ENCODE measurements at regions not wholly inside any gene's neighbourhood (a gene's known extent, or its start where the extent isn't known, plus 50 kb on each side); places are given as distances from the start of the nearest gene placed in this dataset.

DNA sequence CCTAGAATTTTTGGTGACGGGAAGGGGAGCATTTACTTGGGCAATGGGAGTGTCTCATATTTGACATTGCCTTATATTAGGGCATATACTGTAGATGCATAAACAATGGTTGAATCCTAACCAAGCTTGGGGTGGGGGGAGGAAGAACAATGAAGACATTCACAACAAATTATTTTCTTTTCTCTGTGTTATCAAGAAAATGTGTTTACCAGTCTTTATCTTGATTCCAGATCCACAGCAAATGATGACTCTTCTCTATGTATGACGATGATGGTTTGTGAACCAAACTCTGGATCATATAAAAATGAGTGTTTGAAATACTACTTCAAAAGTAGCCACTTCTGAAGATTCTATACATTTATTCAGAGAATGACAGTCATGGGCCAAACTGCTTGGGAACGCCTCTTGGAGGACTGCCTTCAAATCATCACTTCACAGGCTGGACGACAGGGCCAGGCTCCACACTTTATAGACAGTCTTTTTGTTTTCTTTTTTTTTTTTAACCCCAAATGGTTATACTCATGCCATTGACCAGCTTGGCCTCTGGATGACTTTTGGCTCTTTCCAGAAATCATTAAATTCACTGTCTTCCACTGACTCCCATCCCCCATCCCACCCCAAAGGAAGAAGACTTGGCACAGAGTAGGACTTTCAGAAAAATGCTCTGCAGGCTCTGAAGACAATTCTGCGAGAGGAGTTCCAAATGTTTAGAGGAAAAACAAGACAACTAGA is 123.8 kb upstream of the LIFR start:
- no peak overlapping the region for H3K4me2 ChIP-seq (ENCODE audit: low read length)
- H4K20me1 ChIP-seq (ENCODE audit: insufficient read depth, low read length) = no peaks in the 10 kb centered on the region
- H3K27me3 ChIP-seq (ENCODE audit: insufficient read depth, low read length) = no peaks in the 10 kb centered on the region
- H3K27ac Mint-ChIP-seq (ENCODE audit: unreplicated experiment) = no peak overlapping the region
- no peak overlapping the region for H3K9ac ChIP-seq (ENCODE audit: low read length)
- no peaks in the 10 kb centered on the region for H3K27me3 Mint-ChIP-seq (ENCODE audit: low read depth, unreplicated experiment)
- TF ChIP-seq EZH2 (IDR thresholded peaks at IDR 0.05; ENCODE audit: insufficient read depth, low read length) = no peak
- TF ChIP-seq, protein P1, sequence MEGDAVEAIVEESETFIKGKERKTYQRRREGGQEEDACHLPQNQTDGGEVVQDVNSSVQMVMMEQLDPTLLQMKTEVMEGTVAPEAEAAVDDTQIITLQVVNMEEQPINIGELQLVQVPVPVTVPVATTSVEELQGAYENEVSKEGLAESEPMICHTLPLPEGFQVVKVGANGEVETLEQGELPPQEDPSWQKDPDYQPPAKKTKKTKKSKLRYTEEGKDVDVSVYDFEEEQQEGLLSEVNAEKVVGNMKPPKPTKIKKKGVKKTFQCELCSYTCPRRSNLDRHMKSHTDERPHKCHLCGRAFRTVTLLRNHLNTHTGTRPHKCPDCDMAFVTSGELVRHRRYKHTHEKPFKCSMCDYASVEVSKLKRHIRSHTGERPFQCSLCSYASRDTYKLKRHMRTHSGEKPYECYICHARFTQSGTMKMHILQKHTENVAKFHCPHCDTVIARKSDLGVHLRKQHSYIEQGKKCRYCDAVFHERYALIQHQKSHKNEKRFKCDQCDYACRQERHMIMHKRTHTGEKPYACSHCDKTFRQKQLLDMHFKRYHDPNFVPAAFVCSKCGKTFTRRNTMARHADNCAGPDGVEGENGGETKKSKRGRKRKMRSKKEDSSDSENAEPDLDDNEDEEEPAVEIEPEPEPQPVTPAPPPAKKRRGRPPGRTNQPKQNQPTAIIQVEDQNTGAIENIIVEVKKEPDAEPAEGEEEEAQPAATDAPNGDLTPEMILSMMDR (IDR thresholded peaks at IDR 0.05; ENCODE audit: insufficient read depth, low read depth, low read length) = no peak
- DNase-seq (ENCODE audit: low read depth) (no peak), FAIRE-seq (no peak)
- H3K9me3 Mint-ChIP-seq (ENCODE audit: unreplicated experiment) = no peaks in the 10 kb centered on the region
- no peaks in the 10 kb centered on the region for H3K4me1 ChIP-seq (ENCODE audit: insufficient read depth, low read length)
- H3K79me2 ChIP-seq (ENCODE audit: insufficient read depth, low read length) = no peaks in the 10 kb centered on the region
- no peak overlapping the region for H3K4me3 ChIP-seq (ENCODE audit: insufficient read depth, low read depth, low read length)
- H3K36me3 ChIP-seq (ENCODE audit: insufficient read depth, low read length) = no peaks in the 10 kb centered on the region
- no peaks in the 10 kb centered on the region for H3K4me1 Mint-ChIP-seq (ENCODE audit: low read depth, unreplicated experiment)
- H3K36me3 Mint-ChIP-seq (ENCODE audit: low read depth, unreplicated experiment) = no peaks in the 10 kb centered on the region
- no peak overlapping the region for H3K4me3 Mint-ChIP-seq (ENCODE audit: unreplicated experiment)
- H3K27ac ChIP-seq (ENCODE audit: low read depth, low read length) = no peak overlapping the region
- no peak overlapping the region for H2AFZ ChIP-seq (ENCODE audit: low read depth, low read length)
- H3K9me3 ChIP-seq (ENCODE audit: insufficient read depth, low read depth, low read length) = no peaks in the 10 kb centered on the region

DNA sequence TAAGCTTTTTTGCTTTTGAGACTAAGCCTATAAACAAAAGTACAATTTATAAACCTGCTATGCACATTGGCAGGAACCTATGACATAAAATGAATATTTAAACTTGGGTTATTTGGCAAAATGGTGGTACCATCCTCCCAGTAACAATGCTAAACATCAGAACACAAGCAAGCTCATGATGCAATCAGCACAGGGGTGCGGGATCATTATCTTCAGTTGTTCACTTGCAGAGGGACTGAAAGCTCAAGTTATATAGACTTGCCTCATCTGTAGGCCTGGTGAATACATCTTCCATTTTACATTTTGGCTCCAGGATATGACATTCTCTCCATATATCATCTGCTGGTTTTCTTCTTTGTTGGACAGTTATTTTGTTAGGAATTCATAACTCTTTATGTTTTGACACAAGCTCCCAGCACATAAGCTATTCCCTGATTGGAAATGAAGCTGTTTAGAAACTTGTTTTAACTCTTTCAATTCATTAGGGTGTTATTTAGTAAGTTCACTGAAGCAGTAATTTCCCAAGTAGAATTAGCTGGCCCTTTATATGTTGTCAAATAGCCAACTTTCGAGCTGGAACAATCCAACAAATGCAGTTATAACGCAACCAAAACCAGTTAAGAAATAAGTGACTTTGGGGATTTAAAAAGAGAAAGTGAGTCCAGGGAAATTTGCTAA is 124.7 kb upstream of the LIFR start:
- Histone ChIP-seq H2AFZ (ENCODE audit: low read depth, low read length) (no peak overlapping the region), H3K9ac (ENCODE audit: low read length) (no peak overlapping the region), H3K27me3 (ENCODE audit: insufficient read depth, low read length) (no peaks in the 10 kb centered on the region), H3K4me2 (ENCODE audit: low read length) (no peak overlapping the region), H3K36me3 (ENCODE audit: insufficient read depth, low read length) (no peaks in the 10 kb centered on the region), H3K9me3 (ENCODE audit: insufficient read depth, low read depth, low read length) (no peaks in the 10 kb centered on the region), H3K4me3 (ENCODE audit: insufficient read depth, low read depth, low read length) (no peak overlapping the region), H3K4me1 (ENCODE audit: insufficient read depth, low read length) (no peaks in the 10 kb centered on the region), H4K20me1 (ENCODE audit: insufficient read depth, low read length) (no peaks in the 10 kb centered on the region), H3K27ac (ENCODE audit: low read depth, low read length) (no peak overlapping the region), H3K79me2 (ENCODE audit: insufficient read depth, low read length) (no peaks in the 10 kb centered on the region)
- no peak overlapping the region for H3K27ac Mint-ChIP-seq (ENCODE audit: unreplicated experiment)
- DNase-seq (ENCODE audit: low read depth) (no peak), FAIRE-seq (no peak)
- no peaks in the 10 kb centered on the region for H3K27me3 Mint-ChIP-seq (ENCODE audit: low read depth, unreplicated experiment)
- TF ChIP-seq EZH2 (IDR thresholded peaks at IDR 0.05; ENCODE audit: insufficient read depth, low read length) = no peak
- TF ChIP-seq, protein P1 (IDR thresholded peaks at IDR 0.05; ENCODE audit: insufficient read depth, low read depth, low read length) = no peak
- H3K36me3 Mint-ChIP-seq (ENCODE audit: low read depth, unreplicated experiment) = no peaks in the 10 kb centered on the region
- H3K4me3 Mint-ChIP-seq (ENCODE audit: unreplicated experiment) = no peak overlapping the region
- no peaks in the 10 kb centered on the region for H3K9me3 Mint-ChIP-seq (ENCODE audit: unreplicated experiment)
- H3K4me1 Mint-ChIP-seq (ENCODE audit: low read depth, unreplicated experiment) = no peaks in the 10 kb centered on the region

DNA sequence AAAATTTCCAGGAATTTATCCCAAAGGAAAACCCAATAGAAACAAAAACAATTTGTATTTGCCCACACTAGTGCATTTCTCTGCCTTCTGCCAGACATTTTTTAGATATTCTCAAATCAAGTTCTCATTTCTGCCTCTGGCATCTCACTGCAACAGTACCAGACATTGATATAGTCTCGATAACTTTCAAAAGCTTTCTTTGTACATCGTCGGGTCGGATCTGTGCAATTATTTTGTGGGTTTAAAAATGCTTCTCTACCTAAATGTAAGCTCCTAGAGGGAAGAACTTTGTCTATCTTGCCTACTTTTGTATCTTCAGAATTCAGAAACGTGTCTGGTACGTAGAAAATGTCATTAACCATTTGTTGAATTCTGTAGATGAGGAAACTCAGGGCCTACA is 125.5 kb upstream of the LIFR start:
- no peak overlapping the region for H2AFZ ChIP-seq (ENCODE audit: low read depth, low read length)

More for the DNA sequence above, 125.5 kb upstream of the LIFR start:
- Mint-ChIP-seq H3K27ac (ENCODE audit: unreplicated experiment) (no peak overlapping the region), H3K9me3 (ENCODE audit: unreplicated experiment) (no peaks in the 10 kb centered on the region), H3K27me3 (ENCODE audit: low read depth, unreplicated experiment) (no peaks in the 10 kb centered on the region), H3K4me1 (ENCODE audit: low read depth, unreplicated experiment) (no peaks in the 10 kb centered on the region), H3K4me3 (ENCODE audit: unreplicated experiment) (no peak overlapping the region), H3K36me3 (ENCODE audit: low read depth, unreplicated experiment) (no peaks in the 10 kb centered on the region)
- no peaks in the 10 kb centered on the region for H3K36me3 ChIP-seq (ENCODE audit: insufficient read depth, low read length)
- no peaks in the 10 kb centered on the region for H3K27me3 ChIP-seq (ENCODE audit: insufficient read depth, low read length)
- H3K4me2 ChIP-seq (ENCODE audit: low read length) = no peak overlapping the region
- H3K27ac ChIP-seq (ENCODE audit: low read depth, low read length) = no peak overlapping the region
- DNase-seq (ENCODE audit: low read depth) = no peak
- H4K20me1 ChIP-seq (ENCODE audit: insufficient read depth, low read length) = no peaks in the 10 kb centered on the region
- no peak for FAIRE-seq
- no peaks in the 10 kb centered on the region for H3K9me3 ChIP-seq (ENCODE audit: insufficient read depth, low read depth, low read length)
- H3K4me3 ChIP-seq (ENCODE audit: insufficient read depth, low read depth, low read length) = no peak overlapping the region
- H3K79me2 ChIP-seq (ENCODE audit: insufficient read depth, low read length) = no peaks in the 10 kb centered on the region
- no peaks in the 10 kb centered on the region for H3K4me1 ChIP-seq (ENCODE audit: insufficient read depth, low read length)
- H3K9ac ChIP-seq (ENCODE audit: low read length) = no peak overlapping the region
- TF ChIP-seq EZH2 (IDR thresholded peaks at IDR 0.05; ENCODE audit: insufficient read depth, low read length) = no peak
- TF ChIP-seq, protein P1 (IDR thresholded peaks at IDR 0.05; ENCODE audit: insufficient read depth, low read depth, low read length) = no peak

All from astrocyte (in vitro differentiated cells and primary cell).